NB4 (cell line): ENCODE measurements at regions not wholly inside any gene's neighbourhood (a gene's known extent, or its start where the extent isn't known, plus 50 kb on each side); places are given as distances from the start of the nearest gene placed in this dataset.
"Not testable (repeated sequence)": the region's sequence is repeated elsewhere in the genome, so short reads cannot be mapped to it uniquely, and the experiment has no call there.

ENCODE experiments used
- DNase-seq: peaks from one replicate; pipeline ENCODE4 v3.0.0; 2010; ENCODE audit warnings: low read depth
- H3K4me3 ChIP-seq: one replicate; pipeline ENCODE4 v1.5.1; 2011; ENCODE audit warnings: mild to moderate bottlenecking, low read depth, low read length, moderate library complexity
- MYC ChIP-seq: IDR thresholded peaks from 2 replicates; pipeline ENCODE4 v1.6.1; 2011; ENCODE audit warnings: low read depth, low read length
- POLR2A ChIP-seq: IDR thresholded peaks from 2 replicates; pipeline ENCODE4 v1.6.1; 2011; ENCODE audit warnings: mild to moderate bottlenecking; ENCODE audit not compliant: insufficient read length; ENCODE audit errors: extremely low read depth
- TF ChIP-seq, protein P1 (sequence below): IDR thresholded peaks from one replicate; pipeline ENCODE4 v1.5.1; 2012; ENCODE audit warnings: low read depth, low read length
- TF ChIP-seq, protein P2 (sequence below): IDR thresholded peaks from 2 replicates; pipeline ENCODE4 v1.6.1; 2011; ENCODE audit warnings: low read depth, low read length

DNA sequence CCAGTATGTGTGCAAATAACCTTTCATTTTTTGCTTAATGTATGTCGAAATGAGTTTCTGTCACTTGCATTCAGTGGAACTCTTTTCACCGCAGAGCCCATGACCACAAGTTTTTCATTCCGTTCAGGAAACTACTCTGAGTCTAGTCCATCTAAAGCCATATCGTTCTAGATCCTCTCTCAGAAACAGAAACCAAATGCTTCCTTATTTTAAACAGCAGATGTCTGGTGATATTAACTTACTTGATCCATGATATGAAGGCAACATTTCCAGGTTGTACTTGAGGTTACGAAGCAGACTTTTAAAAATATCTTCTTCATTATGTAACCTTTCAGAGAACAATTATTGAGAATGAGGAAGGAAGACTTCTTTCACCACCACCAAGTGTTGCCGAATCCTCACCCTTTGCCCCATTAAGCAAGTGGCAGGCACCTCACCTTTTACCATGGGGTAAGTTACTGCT, 72.4 kb upstream of the GNAQ start:
- H3K4me3 ChIP-seq = peak overlapping the region; percentile 42
- TF ChIP-seq MYC (peak; percentile 75), POLR2A (no peak)
- TF ChIP-seq, protein P1, sequence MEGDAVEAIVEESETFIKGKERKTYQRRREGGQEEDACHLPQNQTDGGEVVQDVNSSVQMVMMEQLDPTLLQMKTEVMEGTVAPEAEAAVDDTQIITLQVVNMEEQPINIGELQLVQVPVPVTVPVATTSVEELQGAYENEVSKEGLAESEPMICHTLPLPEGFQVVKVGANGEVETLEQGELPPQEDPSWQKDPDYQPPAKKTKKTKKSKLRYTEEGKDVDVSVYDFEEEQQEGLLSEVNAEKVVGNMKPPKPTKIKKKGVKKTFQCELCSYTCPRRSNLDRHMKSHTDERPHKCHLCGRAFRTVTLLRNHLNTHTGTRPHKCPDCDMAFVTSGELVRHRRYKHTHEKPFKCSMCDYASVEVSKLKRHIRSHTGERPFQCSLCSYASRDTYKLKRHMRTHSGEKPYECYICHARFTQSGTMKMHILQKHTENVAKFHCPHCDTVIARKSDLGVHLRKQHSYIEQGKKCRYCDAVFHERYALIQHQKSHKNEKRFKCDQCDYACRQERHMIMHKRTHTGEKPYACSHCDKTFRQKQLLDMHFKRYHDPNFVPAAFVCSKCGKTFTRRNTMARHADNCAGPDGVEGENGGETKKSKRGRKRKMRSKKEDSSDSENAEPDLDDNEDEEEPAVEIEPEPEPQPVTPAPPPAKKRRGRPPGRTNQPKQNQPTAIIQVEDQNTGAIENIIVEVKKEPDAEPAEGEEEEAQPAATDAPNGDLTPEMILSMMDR = no peak
- TF ChIP-seq, protein P2, sequence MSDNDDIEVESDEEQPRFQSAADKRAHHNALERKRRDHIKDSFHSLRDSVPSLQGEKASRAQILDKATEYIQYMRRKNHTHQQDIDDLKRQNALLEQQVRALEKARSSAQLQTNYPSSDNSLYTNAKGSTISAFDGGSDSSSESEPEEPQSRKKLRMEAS = peak; percentile 19; the same call in 1 of the 2 replicates
- peak; percentile 92 for DNase-seq

DNA sequence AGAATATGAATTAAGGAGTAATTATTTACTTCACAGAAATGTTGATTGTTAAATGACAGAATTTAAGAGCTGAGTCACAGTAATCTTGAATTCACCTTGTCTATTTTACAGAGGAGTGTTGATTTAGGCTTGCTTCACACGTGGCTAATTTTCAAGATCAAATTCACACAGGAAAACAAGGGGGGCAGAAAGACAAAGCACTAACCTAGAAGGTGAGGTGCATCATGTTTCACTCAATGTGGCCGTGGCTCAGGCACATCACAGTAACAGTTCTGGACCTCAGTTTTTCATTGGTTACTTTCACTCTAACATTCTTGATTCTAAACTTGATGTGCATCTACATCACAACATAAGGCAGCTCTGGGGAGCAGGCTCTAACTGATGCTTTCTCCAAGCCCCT, 69.6 kb upstream of the GNAQ start:
- TF ChIP-seq MYC (no peak), POLR2A (no peak)
- TF ChIP-seq, protein P1 = no peak
- TF ChIP-seq, protein P2 = no peak
- H3K4me3 ChIP-seq = no peak overlapping the region
- DNase-seq = no peak

DNA sequence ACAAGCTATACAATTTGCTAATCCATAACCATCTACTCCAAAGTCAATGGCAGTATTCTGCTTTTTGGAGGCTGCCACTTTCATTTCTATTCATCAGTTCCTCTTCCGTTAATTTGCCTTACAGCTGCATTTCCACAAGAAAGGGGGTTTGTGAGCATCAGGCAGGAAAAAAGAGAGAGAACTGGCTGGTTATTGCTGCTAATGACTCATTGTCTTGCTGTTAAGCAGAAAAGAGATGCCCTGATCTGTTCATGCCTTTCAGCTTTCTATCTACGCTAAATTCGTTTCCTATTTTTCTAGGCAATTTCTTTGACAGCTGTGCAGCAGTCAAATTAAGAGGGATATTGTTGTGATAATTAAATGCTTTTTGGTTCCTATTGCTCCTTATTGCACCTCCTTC, 65.9 kb upstream of the GNAQ start:
- TF ChIP-seq POLR2A = no peak
- TF ChIP-seq, protein P2 = no peak
- TF ChIP-seq, protein P1 = no peak
- no peak for TF ChIP-seq MYC
- peak overlapping the region; percentile 23 for H3K4me3 ChIP-seq
- DNase-seq = peak; percentile 86

DNA sequence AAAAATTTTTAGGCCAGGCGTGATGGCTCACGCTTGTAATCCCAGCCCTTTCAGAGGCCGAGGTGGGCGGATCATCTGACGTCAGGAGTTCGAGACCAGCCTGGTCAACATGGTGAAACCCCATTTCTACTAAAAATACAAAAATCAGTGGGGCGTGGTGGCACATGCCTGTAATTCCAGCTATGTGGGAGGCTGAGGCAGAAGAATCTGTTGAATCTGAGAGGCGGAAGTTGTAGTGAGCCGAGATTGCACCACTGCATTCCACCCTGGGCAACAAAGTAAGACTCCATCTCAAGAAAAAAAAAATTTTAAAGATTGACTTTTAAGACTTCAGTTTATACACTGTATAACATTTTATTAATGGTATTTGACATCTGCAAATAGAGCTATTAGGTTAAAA, 60.1 kb upstream of the GNAQ start:
- DNase-seq = no peak
- TF ChIP-seq MYC (no peak), POLR2A (no peak)
- TF ChIP-seq, protein P2 = no peak
- TF ChIP-seq, protein P1 = no peak
- no peak overlapping the region for H3K4me3 ChIP-seq

DNA sequence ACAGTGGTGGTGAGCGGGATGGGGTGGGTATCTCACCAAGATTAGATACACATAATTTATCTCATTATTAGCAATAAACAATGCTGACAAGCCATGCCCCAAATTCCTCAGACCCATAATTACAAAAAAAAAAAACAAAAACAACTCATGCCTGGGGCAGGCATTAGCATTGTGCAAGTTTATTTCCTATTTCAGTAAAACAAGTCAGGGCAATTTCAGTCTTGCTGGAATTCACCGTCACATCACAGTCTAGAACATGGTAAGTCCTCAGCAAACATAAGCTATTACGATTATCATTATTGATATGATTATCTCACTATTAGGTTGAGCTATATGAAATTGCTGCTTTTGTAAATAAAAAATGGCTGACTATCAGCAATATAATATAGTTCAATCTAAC, 57.5 kb upstream of the GNAQ start:
- no peak overlapping the region for H3K4me3 ChIP-seq
- no peak for DNase-seq
- TF ChIP-seq POLR2A = no peak
- no peak for TF ChIP-seq MYC
- TF ChIP-seq, protein P2 = no peak
- TF ChIP-seq, protein P1 = no peak

DNA sequence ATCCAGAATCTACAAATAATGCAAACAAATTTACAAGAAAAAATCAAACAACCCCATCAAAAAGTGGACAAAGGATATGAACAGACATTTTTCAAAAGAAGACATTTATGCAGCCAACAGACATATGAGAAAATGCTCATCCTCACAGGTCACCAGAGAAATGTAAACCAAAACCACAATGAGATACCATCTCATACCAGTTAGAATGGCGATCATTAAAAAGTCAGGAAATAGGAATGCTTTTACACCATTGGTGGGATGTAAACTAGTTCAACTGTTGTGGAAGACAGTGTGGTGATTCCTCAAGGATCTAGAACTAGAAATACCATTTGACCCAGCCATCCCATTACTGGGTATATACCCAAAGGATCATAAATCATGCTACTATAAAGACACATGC, 56.6 kb upstream of the GNAQ start:
- H3K4me3 ChIP-seq, DNase-seq: not testable (repeated sequence)
